ENCODE measurements at regions not wholly inside any gene's neighbourhood (a gene's known extent, or its start where the extent isn't known, plus 50 kb on each side); places are given as distances from the start of the nearest gene placed in this dataset.

DNA sequence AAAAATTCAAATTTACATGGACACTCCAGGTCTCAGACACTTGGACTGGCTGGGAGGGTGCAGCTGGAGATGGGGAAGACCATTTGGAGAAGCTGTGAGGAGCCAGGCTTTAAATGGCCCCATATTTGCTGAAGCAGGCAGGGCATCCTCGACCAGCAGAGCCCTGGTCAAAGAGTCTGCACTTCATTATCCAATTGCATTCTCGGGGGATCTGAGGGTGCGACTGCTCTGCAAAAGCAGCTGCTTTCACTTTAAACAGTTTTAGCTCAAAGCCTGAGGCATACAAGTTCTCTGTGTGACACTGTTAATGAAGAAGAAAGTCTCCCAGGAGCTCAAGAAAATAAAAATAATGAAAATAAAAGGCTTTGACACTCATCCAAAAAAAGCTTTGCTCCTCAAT lies 98.0 kb upstream of the SLC25A36 start:
- TF ChIP-seq, protein P1, sequence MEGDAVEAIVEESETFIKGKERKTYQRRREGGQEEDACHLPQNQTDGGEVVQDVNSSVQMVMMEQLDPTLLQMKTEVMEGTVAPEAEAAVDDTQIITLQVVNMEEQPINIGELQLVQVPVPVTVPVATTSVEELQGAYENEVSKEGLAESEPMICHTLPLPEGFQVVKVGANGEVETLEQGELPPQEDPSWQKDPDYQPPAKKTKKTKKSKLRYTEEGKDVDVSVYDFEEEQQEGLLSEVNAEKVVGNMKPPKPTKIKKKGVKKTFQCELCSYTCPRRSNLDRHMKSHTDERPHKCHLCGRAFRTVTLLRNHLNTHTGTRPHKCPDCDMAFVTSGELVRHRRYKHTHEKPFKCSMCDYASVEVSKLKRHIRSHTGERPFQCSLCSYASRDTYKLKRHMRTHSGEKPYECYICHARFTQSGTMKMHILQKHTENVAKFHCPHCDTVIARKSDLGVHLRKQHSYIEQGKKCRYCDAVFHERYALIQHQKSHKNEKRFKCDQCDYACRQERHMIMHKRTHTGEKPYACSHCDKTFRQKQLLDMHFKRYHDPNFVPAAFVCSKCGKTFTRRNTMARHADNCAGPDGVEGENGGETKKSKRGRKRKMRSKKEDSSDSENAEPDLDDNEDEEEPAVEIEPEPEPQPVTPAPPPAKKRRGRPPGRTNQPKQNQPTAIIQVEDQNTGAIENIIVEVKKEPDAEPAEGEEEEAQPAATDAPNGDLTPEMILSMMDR (IDR thresholded peaks at IDR 0.05) = no peak
- no peak for TF ChIP-seq POLR2AphosphoS5 (IDR thresholded peaks at IDR 0.05)

Measured in transverse colon (tissue), 4 donors.